GM23338 (cell line): ENCODE measurements at regions not wholly inside any gene's neighbourhood (a gene's known extent, or its start where the extent isn't known, plus 50 kb on each side); places are given as distances from the start of the nearest gene placed in this dataset.
"Not testable (repeated sequence)": the region's sequence is repeated elsewhere in the genome, so short reads cannot be mapped to it uniquely, and the experiment has no call there.

Experiments used
- ATAC-seq: fragments of 200-7000 bp; cut with Tn5 transposase; 3 replicates; pipeline ENCODE4 v1.9.1; 2020
- DNase-seq: peaks from one replicate; pipeline ENCODE4 v3.0.0-alpha.2; 2015; ENCODE audit warnings: low spot score
- H2AFZ ChIP-seq: fragments of 200-600 bp; sonication (generic); 2 replicates; pipeline ENCODE4 v1.8.0; 2016; ENCODE audit warnings: antibody characterized with exemption, mild to moderate bottlenecking, moderate library complexity
- H3F3A ChIP-seq: fragments of 200-600 bp; sonication (generic); replicated peaks from 2 replicates; pipeline ENCODE4 v1.8.0; 2017; ENCODE audit warnings: antibody characterized with exemption, mixed run types, low read depth
- H3K27ac ChIP-seq: fragments of 200-600 bp; sonication (generic); 2 replicates; pipeline ENCODE4 v1.6.1; 2016; ENCODE audit warnings: low read depth
- H3K27me3 ChIP-seq: fragments of 200-600 bp; sonication (generic); 2 replicates; pipeline ENCODE4 v1.8.0; 2016; ENCODE audit warnings: mild to moderate bottlenecking, mixed run types, moderate library complexity; ENCODE audit not compliant: insufficient read depth
- H3K36me3 ChIP-seq: fragments of 200-600 bp; sonication (generic); 2 replicates; pipeline ENCODE4 v1.8.0; 2016; ENCODE audit warnings: mild to moderate bottlenecking; ENCODE audit not compliant: insufficient read depth
- H3K4me1 ChIP-seq: fragments of 200-600 bp; sonication (generic); 2 replicates; pipeline ENCODE4 v1.8.0; 2016; ENCODE audit warnings: mild to moderate bottlenecking, moderate library complexity; ENCODE audit not compliant: insufficient read depth
- H3K4me2 ChIP-seq: fragments of 200-600 bp; sonication (generic); 2 replicates; pipeline ENCODE4 v1.7.1; 2017; ENCODE audit warnings: mixed run types
- H3K4me3 ChIP-seq: fragments of 200-600 bp; sonication (generic); 2 replicates; pipeline ENCODE4 v1.6.1; 2016; ENCODE audit warnings: mixed run types
- H3K79me2 ChIP-seq: fragments of 200-600 bp; sonication (generic); replicated peaks from 2 replicates; pipeline ENCODE4 v1.8.0; 2017; ENCODE audit warnings: mild to moderate bottlenecking; ENCODE audit not compliant: insufficient read depth
- H3K9me2 ChIP-seq: fragments of 200-600 bp; sonication (generic); 2 replicates; pipeline ENCODE4 v1.8.0; 2017; ENCODE audit not compliant: insufficient read depth
- H4K20me1 ChIP-seq: fragments of 200-600 bp; sonication (generic); replicated peaks from 2 replicates; pipeline ENCODE4 v1.8.0; 2017; ENCODE audit warnings: mild to moderate bottlenecking; ENCODE audit not compliant: insufficient read depth
- H3K27ac Mint-ChIP-seq: 2 replicates; pipeline ENCODE4 v1.8.0; 2020; ENCODE audit warnings: inconsistent platforms, mild to moderate bottlenecking, moderate library complexity, mixed read lengths
- H3K27me3 Mint-ChIP-seq: 3 replicates; pipeline ENCODE4 v1.8.0; 2022; ENCODE audit warnings: low read depth, mild to moderate bottlenecking, moderate library complexity, mixed read lengths, inconsistent platforms; ENCODE audit not compliant: insufficient read depth, poor library complexity
- H3K36me3 Mint-ChIP-seq: 3 replicates; pipeline ENCODE4 v1.8.0; 2021; ENCODE audit warnings: low read depth, mild to moderate bottlenecking, inconsistent platforms, moderate library complexity, mixed read lengths
- H3K4me1 Mint-ChIP-seq: 3 replicates; pipeline ENCODE4 v1.8.0; 2020; ENCODE audit warnings: mild to moderate bottlenecking, inconsistent platforms, mixed read lengths
- H3K4me3 Mint-ChIP-seq: 3 replicates; pipeline ENCODE4 v1.8.0; 2021; ENCODE audit warnings: moderate library complexity, mild to moderate bottlenecking, inconsistent platforms, mixed read lengths
- H3K9me3 Mint-ChIP-seq: 3 replicates; pipeline ENCODE4 v1.8.0; 2020; ENCODE audit warnings: moderate library complexity, mild to moderate bottlenecking, inconsistent platforms, mixed read lengths
- JUNB ChIP-seq: IDR thresholded peaks from one replicate; pipeline ENCODE4 v1.6.1; 2016; ENCODE audit warnings: antibody characterized with exemption; ENCODE audit not compliant: unreplicated experiment
- NANOG ChIP-seq: IDR thresholded peaks from 2 replicates; pipeline ENCODE4 v1.6.1; 2016; ENCODE audit warnings: antibody characterized with exemption, borderline replicate concordance
- POLR2AphosphoS5 ChIP-seq: IDR thresholded peaks from 2 replicates; pipeline ENCODE4 v1.6.1; 2016; ENCODE audit warnings: antibody characterized with exemption, low read depth
- STAT1 ChIP-seq: IDR thresholded peaks from one replicate; pipeline ENCODE4 v1.6.1; 2016; ENCODE audit warnings: antibody characterized with exemption; ENCODE audit not compliant: unreplicated experiment
- ZNF114 ChIP-seq: fragments of 250-450 bp; sonication (Bioruptor Pico); IDR thresholded peaks from 2 replicates; pipeline ENCODE4 v1.5.0; 2020; ENCODE audit warnings: mild to moderate bottlenecking, moderate library complexity
- ZNF331 ChIP-seq: fragments of 250-450 bp; sonication (Bioruptor Pico); IDR thresholded peaks from 2 replicates; pipeline ENCODE4 v1.5.0; 2020; ENCODE audit warnings: low read depth, mild to moderate bottlenecking, moderate library complexity
- TF ChIP-seq, protein P1 (sequence below): fragments of 250-450 bp; sonication (Bioruptor Pico); IDR thresholded peaks from 2 replicates; pipeline ENCODE4 v1.5.0; 2020; ENCODE audit warnings: mild to moderate bottlenecking, moderate library complexity
- TF ChIP-seq, protein P2 (sequence below), 2 experiments: fragments of 200-600 bp in 1 of 2; sonication (generic) in 1 of 2; conservative IDR thresholded peaks; 2 replicates each; pipeline versions ENCODE4 v1.5.1 to v1.6.1; 2016 to 2017; ENCODE audit warnings: antibody characterized with exemption in 2 of 2, low read depth in 2 of 2, mild to moderate bottlenecking in 2 of 2, moderate library complexity in 1 of 2

DNA sequence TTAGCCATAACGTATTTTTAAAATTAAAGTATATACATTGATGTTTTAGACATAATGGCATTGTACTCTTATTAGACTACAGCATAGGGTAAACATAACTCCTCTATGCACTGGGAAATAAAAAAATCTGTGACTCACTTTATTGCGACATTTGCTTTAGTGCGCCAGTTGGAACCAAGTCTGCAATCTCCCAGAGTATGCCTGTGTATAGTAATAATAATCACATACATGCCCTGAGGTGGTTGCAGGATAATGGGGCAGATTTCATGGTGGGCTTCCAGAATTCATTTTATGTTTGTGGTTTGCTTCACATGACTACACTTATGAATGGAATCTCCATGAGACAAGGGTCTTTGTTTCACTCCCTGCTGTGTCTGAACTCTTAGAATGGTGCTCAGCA, 66.9 kb upstream of the N4BP1 start (continued):
- TF ChIP-seq, protein P1, sequence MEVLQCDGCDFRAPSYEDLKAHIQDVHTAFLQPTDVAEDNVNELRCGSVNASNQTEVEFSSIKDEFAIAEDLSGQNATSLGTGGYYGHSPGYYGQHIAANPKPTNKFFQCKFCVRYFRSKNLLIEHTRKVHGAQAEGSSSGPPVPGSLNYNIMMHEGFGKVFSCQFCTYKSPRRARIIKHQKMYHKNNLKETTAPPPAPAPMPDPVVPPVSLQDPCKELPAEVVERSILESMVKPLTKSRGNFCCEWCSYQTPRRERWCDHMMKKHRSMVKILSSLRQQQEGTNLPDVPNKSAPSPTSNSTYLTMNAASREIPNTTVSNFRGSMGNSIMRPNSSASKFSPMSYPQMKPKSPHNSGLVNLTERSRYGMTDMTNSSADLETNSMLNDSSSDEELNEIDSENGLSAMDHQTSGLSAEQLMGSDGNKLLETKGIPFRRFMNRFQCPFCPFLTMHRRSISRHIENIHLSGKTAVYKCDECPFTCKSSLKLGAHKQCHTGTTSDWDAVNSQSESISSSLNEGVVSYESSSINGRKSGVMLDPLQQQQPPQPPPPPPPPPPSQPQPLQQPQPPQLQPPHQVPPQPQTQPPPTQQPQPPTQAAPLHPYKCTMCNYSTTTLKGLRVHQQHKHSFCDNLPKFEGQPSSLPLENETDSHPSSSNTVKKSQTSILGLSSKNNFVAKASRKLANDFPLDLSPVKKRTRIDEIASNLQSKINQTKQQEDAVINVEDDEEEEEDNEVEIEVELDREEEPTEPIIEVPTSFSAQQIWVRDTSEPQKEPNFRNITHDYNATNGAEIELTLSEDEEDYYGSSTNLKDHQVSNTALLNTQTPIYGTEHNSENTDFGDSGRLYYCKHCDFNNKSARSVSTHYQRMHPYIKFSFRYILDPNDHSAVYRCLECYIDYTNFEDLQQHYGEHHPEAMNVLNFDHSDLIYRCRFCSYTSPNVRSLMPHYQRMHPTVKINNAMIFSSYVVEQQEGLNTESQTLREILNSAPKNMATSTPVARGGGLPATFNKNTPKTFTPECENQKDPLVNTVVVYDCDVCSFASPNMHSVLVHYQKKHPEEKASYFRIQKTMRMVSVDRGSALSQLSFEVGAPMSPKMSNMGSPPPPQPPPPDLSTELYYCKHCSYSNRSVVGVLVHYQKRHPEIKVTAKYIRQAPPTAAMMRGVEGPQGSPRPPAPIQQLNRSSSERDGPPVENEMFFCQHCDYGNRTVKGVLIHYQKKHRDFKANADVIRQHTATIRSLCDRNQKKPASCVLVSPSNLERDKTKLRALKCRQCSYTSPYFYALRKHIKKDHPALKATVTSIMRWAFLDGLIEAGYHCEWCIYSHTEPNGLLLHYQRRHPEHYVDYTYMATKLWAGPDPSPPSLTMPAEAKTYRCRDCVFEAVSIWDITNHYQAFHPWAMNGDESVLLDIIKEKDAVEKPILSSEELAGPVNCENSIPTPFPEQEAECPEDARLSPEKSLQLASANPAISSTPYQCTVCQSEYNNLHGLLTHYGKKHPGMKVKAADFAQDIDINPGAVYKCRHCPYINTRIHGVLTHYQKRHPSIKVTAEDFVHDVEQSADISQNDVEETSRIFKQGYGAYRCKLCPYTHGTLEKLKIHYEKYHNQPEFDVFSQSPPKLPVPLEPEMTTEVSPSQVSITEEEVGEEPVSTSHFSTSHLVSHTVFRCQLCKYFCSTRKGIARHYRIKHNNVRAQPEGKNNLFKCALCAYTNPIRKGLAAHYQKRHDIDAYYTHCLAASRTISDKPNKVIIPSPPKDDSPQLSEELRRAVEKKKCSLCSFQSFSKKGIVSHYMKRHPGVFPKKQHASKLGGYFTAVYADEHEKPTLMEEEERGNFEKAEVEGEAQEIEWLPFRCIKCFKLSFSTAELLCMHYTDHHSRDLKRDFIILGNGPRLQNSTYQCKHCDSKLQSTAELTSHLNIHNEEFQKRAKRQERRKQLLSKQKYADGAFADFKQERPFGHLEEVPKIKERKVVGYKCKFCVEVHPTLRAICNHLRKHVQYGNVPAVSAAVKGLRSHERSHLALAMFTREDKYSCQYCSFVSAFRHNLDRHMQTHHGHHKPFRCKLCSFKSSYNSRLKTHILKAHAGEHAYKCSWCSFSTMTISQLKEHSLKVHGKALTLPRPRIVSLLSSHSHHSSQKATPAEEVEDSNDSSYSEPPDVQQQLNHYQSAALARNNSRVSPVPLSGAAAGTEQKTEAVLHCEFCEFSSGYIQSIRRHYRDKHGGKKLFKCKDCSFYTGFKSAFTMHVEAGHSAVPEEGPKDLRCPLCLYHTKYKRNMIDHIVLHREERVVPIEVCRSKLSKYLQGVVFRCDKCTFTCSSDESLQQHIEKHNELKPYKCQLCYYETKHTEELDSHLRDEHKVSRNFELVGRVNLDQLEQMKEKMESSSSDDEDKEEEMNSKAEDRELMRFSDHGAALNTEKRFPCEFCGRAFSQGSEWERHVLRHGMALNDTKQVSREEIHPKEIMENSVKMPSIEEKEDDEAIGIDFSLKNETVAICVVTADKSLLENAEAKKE = no peak
- TF ChIP-seq JUNB (no peak), POLR2AphosphoS5 (no peak), NANOG (no peak), STAT1 (no peak)

DNA sequence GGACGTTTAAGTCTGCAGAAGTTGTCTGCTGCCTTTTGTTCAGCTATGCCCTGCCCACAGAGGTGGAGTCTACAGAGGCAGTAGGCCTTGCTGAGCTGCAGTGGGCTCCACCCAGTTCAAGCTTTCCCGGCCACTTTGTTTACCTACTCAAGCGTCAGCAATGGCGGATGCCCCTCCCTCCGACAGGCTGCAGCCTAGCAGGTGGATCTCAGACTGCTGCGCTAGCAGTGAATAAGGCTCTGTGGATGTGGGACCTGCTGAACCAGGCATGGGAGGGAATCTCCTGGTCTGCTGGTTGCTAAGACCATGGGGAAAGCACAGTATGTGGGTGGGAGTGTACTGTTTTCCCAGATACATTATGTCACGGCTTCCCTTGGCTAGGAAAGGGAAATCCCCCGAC, 58.2 kb upstream of the N4BP1 start:
- not testable (repeated sequence) for H3K4me1 Mint-ChIP-seq, H3K27ac Mint-ChIP-seq, H3K4me3 ChIP-seq, H3K4me3 Mint-ChIP-seq, H3K27ac ChIP-seq, H3K79me2 ChIP-seq, H3K9me2 ChIP-seq, H3K27me3 Mint-ChIP-seq, H3K36me3 Mint-ChIP-seq, H3F3A ChIP-seq, H3K36me3 ChIP-seq, H3K4me1 ChIP-seq, H3K4me2 ChIP-seq, H4K20me1 ChIP-seq, H3K27me3 ChIP-seq, H2AFZ ChIP-seq
- peak; percentile 35 for DNase-seq
- ATAC-seq = peak; percentile 22; the same call in 1 of the 3 replicates
- peaks cover 34% of the 10 kb centered on the region for H3K9me3 Mint-ChIP-seq

GRCh38 chr16:48659940-48660339, 50.0 kb upstream of the N4BP1 start:
- Mint-ChIP-seq H3K27me3 (peaks cover 3% of the 10 kb centered on the region), H3K27ac (no peak overlapping the region), H3K4me1 (no peaks in the 10 kb centered on the region), H3K9me3 (peaks cover 44% of the 10 kb centered on the region), H3K36me3 (peaks cover 9% of the 10 kb centered on the region; the same call in 2 of the 3 replicates), H3K4me3 (no peak overlapping the region)
- Histone ChIP-seq H3K4me3 (no peak overlapping the region), H2AFZ (no peak overlapping the region), H3K27ac (no peak overlapping the region), H3K9me2 (no peaks in the 10 kb centered on the region), H3K27me3 (no peaks in the 10 kb centered on the region), H3K4me2 (no peak overlapping the region), H3F3A (no peaks in the 10 kb centered on the region), H3K36me3 (no peaks in the 10 kb centered on the region), H3K79me2 (no peaks in the 10 kb centered on the region), H4K20me1 (no peaks in the 10 kb centered on the region), H3K4me1 (no peaks in the 10 kb centered on the region)
- ATAC-seq (no peak), DNase-seq (no peak)
- TF ChIP-seq, protein P2, sequence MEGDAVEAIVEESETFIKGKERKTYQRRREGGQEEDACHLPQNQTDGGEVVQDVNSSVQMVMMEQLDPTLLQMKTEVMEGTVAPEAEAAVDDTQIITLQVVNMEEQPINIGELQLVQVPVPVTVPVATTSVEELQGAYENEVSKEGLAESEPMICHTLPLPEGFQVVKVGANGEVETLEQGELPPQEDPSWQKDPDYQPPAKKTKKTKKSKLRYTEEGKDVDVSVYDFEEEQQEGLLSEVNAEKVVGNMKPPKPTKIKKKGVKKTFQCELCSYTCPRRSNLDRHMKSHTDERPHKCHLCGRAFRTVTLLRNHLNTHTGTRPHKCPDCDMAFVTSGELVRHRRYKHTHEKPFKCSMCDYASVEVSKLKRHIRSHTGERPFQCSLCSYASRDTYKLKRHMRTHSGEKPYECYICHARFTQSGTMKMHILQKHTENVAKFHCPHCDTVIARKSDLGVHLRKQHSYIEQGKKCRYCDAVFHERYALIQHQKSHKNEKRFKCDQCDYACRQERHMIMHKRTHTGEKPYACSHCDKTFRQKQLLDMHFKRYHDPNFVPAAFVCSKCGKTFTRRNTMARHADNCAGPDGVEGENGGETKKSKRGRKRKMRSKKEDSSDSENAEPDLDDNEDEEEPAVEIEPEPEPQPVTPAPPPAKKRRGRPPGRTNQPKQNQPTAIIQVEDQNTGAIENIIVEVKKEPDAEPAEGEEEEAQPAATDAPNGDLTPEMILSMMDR (conservative IDR thresholded peaks at IDR 0.05; ENCODE audit: low read depth in 2 of 2) = no peak
- TF ChIP-seq ZNF114 (CRISPR knock-in tag) (no peak), ZNF331 (CRISPR knock-in tag) (no peak)
